Activated CD4-positive, alpha-beta T cell treated with anti-CD3 and anti-CD28 coated beads, Interleukin-2, Interleukin-6, amounts not matched to agents 100 ng/mL and 50 ng/mL, durations not matched to agents 16 hours and 8 hours (primary cell): ENCODE measurements at regions not wholly inside any gene's neighbourhood (a gene's known extent, or its start where the extent isn't known, plus 50 kb on each side); places are given as distances from the start of the nearest gene placed in this dataset.

Experiments
- DNase-seq: peaks from one replicate; pipeline ENCODE4 v3.0.0-alpha.2; 2020

GRCh38 chr1:218728898-218729565 is 383.9 kb downstream of the TGFB2 start:
- DNase-seq = no peak

GRCh38 chr1:218735436-218736032 is 390.4 kb downstream of the TGFB2 start:
- no peak for DNase-seq

GRCh38 chr1:218739426-218739825 is 394.3 kb downstream of the TGFB2 start:
- DNase-seq = no peak

DNA sequence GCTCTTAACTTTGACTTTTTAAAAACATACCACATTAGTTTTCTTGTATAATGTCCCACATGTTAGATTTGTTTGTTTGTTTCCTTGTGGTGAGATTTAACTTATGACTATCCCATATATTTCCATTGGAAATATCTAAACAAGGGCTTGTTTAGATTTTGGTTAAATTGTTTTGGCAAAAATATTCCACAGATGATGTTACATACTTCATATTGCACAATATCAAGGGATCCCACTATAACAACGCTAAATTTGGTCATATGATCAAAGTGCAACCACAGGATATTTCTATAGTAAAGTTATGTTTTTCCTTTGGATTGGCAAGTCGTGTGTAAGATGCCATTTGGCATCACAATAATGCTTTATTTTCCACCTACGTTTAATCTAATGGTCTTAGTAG is 396.7 kb downstream of the TGFB2 start:
- no peak for DNase-seq

DNA sequence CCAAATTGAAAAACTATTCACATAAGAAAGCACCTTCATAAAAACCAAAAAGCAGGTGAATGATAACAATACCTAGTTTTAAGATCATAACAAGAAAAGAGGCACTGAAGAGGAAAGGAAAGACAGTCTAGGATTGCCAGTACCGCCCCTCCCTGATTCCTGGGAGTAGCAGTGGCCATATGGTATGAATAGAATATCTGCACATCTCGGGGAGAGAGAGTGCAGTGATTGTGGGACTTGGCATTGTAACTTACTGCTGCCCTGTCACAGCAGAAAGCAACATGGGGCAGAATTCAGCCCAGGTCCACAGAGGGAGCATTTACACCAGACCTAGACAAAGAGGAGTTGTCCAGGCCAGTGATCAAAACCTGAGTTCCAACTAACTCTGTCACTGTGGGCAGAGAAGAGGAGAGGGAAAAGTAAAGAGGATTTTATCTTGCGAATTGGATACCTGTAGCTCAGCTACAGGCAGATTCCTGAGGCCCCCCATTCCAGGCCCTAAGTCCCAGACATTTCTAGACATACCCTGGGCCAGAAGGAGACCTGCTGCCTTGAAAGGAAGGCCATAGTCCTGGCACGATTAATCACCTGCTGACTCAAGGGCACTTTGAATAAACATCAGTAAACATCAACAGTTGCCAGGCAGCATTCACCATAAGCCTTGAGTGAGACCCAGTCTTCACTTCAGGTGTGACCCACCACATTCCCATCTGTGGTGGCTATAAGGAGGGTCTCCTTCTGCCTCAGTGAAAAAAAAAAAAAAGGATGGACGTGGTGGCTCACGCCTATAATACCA is 397.5 kb downstream of the TGFB2 start:
- DNase-seq = no peak

GRCh38 chr1:218743861-218744505 is 398.8 kb downstream of the TGFB2 start:
- DNase-seq = no peak

- no peak for DNase-seq
Observed at GRCh38 chr1:218748071-218748470, 402.9 kb downstream of the TGFB2 start.

- no peak for DNase-seq
Observed at GRCh38 chr1:218750216-218750970, 405.3 kb downstream of the TGFB2 start.

- no peak for DNase-seq
Observed at GRCh38 chr1:218751208-218751948, 406.2 kb downstream of the TGFB2 start.

DNA sequence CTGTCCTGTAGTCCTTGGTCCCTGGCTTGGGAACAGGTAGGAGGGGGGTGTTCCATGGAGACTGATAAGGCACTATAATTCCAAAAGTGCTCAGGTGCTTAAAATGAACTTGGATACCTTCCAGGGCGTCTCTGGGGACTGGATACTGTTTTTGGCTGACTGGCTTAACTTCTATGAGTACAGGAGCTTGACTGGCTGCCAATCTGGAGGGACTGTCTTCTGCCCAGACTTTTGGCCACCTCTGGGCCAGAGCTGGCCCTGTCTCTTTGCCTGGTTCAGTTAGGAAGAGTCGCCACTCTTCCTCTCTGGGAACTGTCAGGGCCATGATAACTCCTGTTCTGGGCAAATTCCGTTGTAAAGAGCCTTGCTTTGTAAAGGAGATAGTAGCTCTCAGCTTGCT is 407.0 kb downstream of the TGFB2 start:
- no peak for DNase-seq

GRCh38 chr1:218754477-218754876 is 409.3 kb downstream of the TGFB2 start:
- DNase-seq = no peak

DNA sequence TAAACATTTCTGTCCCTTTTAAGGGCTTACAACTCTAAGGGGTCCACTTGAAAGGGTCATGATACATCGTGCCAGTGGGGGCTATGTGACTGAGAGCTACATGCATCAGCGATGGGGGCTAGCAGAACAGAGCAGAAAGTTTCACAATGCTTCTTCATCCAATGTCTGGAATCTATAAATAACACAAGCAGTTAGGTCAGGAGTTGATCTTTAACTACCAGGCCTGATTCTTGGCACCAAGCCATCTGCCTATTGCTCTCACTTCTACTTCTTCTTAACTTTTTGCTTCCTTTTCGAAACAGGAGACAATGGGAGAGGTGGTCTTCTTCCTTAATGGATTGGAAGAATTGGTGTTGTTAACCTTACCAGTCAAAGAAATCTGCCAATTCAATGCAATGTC is 410.0 kb downstream of the TGFB2 start:
- no peak for DNase-seq

DNA sequence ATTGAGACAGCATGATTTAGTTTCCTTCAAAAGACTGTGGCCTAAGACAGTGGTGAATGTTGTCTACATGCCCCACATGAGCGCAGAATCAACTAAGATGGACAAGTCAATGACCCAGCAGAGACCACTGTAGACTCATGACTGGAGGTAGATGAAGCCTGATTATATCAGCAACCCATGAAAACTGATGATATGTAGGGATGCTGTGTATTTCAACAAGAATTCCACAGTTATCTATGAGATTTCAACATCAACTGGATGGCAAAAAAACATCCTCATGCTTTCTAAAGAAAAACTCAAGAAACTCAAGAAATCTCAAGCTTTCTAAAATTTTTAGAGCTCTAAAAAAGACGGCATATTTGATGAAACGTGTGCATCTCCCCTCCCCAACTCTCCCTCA is 413.9 kb upstream of the LYPLAL1 start:
- DNase-seq = no peak

DNA sequence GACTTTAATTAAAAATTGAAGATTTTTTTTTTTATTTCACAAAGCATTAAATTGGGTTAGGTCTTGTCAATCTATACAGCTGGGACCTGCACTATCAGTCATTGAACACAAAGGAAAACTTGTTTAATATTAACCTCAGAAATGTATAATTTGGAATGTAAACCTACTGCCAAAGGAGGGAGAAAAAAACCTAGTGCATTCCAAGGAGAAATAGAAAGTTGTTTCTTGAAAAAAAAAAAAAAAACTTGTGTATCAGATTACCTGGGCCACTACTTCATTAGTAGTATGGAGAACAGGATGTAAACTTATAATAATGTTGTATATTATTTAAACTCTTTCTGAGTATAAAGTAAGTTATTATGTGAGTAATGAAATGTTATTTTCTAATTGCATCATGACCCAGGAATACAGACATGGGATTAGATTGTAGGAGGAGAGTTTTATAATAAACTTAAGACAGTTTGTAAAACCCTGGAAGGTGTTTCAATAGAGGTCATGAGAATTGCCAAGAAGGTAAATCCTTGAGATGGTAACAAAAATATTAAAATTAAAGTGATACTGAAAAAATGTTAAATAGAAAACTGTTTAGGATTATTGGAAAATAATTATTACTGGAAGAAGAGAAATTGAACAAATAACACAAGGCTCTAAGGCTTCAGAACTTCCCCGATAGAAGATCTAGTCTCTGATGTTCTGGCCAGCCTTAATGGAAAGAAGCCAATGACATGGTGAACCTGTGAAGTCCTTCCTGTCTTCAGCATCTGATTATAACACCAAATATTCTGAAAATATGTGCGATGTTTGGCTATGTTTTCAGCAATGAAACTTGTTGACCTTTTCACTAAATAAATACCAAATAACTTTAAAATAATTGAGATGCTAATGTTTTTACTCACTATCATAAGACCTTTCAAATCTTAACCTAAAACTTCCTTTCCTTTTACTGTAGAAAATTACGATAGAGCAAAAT is 412.8 kb upstream of the LYPLAL1 start:
- no peak for DNase-seq

DNA sequence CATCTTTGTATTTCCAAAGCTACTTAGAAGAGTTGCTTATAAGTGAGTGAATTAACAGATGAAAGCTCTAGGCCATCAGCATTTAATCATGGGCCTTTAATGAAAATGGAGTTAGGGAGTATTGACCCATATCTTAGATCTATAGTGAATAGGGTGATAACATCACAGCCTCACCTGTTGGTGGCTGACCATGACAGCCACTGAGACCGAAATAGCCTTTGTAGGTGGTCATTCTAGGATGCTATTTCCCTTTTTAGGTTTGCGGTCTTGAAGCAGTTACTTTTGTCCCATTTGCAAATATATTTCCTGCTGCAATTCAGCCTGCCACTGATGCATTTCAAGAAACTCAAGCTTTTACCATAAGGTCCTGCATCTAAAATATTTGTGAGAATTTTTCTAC is 410.1 kb upstream of the LYPLAL1 start:
- no peak for DNase-seq

GRCh38 chr1:218765753-218766152 is 407.9 kb upstream of the LYPLAL1 start:
- DNase-seq = no peak

- no peak for DNase-seq
Observed at GRCh38 chr1:218771931-218772330, 401.7 kb upstream of the LYPLAL1 start.

DNA sequence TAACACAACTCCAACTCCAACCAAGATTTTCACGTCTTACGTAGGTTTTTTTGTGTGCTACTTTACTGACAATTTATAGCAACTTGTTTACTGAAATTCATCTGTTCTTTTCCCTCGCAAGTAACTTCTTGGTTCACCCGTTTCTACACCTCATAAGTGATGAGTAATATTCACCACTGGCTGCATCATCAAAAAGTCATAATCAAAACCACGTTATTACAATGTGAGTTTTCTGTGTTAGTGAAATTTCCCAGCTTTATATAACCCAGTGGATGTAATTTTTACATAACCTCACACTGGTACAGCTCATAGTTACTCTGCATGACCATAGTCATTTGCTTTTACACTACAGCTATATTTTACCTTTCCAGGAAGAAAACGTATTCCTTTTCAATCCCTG is 401.1 kb upstream of the LYPLAL1 start:
- DNase-seq = no peak

GRCh38 chr1:218775501-218776021 is 398.1 kb upstream of the LYPLAL1 start:
- DNase-seq = no peak

DNA sequence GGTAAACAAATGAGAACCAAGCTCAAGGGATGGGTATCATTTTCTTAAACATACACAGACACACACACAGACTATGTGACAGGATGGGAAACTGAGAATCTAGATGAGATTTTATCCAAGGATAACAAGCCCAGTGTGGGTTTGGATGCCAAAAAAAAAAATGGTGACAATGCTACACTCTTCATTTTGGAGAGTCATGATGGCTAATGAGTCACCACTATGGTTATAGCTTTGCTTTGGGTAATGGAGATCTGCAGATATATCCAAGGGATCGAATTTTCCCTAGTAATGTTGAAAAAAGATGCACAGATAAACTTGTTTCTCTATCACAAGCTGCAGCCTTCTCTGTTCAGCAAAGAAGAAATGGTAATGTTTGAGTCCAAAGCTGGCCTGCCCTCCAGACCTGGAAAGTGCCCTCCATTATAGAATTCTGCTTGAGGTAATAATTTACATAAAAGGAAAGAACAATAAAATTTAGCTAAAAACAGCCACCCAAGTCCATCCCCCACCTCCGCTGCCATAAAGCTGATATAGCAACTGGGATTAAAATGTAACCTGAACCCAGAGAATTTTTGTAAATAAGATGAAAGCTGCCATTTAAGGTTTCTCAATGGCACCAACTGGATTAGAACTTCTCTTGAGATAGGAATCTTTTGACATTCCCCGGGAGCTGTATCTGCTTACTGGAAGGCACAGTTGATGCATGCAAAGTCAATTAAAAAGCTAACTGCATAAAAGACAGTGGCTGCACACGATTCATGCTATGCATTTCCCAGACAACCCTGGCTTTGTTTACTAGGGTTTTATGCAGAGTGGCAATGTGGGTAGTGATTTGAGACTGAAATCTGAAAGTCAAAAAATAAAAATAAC is 395.2 kb upstream of the LYPLAL1 start:
- no peak for DNase-seq
